HG02610 (cell line): ENCODE measurements at regions not wholly inside any gene's neighbourhood (a gene's known extent, or its start where the extent isn't known, plus 50 kb on each side); places are given as distances from the start of the nearest gene placed in this dataset.

Experiments
- ATAC-seq: cut with Tn5 transposase; IDR thresholded peaks from one replicate; pipeline ENCODE4 v1.9.1; 2021; ENCODE audit warnings: mild to moderate bottlenecking, moderate library complexity; ENCODE audit not compliant: unreplicated experiment

- ATAC-seq = no peak
Measured at GRCh38 chrX:42456176-42456700, 321.7 kb downstream of the PPP1R2C start.

GRCh38 chrX:42450228-42450627 is 327.7 kb downstream of the PPP1R2C start:
- ATAC-seq = no peak

- ATAC-seq = peak; percentile 46
Measured at GRCh38 chrX:42443267-42443666, 334.7 kb downstream of the PPP1R2C start.

- no peak for ATAC-seq
Measured at GRCh38 chrX:42442745-42443144, 335.2 kb downstream of the PPP1R2C start.

GRCh38 chrX:42437211-42437610 is 340.8 kb downstream of the PPP1R2C start:
- ATAC-seq = no peak

GRCh38 chrX:42434458-42435166 is 343.4 kb downstream of the PPP1R2C start:
- ATAC-seq = no peak

GRCh38 chrX:42432552-42432951 is 345.4 kb downstream of the PPP1R2C start:
- no peak for ATAC-seq

- no peak for ATAC-seq
Measured at GRCh38 chrX:42422961-42423360, 355.0 kb downstream of the PPP1R2C start.

GRCh38 chrX:42420426-42420825 is 357.5 kb downstream of the PPP1R2C start:
- ATAC-seq = no peak

- no peak for ATAC-seq
Measured at GRCh38 chrX:42415636-42416035, 362.3 kb downstream of the PPP1R2C start.

GRCh38 chrX:42414057-42414456 is 363.9 kb downstream of the PPP1R2C start:
- no peak for ATAC-seq

- ATAC-seq = no peak
Measured at GRCh38 chrX:42399632-42400024, 378.3 kb downstream of the PPP1R2C start.

GRCh38 chrX:42398967-42399631 is 378.9 kb downstream of the PPP1R2C start:
- no peak for ATAC-seq

GRCh38 chrX:42396136-42396535 is 381.8 kb downstream of the PPP1R2C start:
- no peak for ATAC-seq

GRCh38 chrX:42392846-42393245 is 385.1 kb downstream of the PPP1R2C start:
- no peak for ATAC-seq

- ATAC-seq = no peak
Measured at GRCh38 chrX:42386681-42387080, 391.3 kb downstream of the PPP1R2C start.

- no peak for ATAC-seq
Measured at GRCh38 chrX:42385730-42386129, 392.2 kb downstream of the PPP1R2C start.

GRCh38 chrX:42384956-42385355 is 393.0 kb downstream of the PPP1R2C start:
- no peak for ATAC-seq

- ATAC-seq = no peak
Measured at GRCh38 chrX:42378857-42379256, 399.1 kb downstream of the PPP1R2C start.

- ATAC-seq = no peak
Measured at GRCh38 chrX:42375086-42375485, 402.9 kb downstream of the PPP1R2C start.

GRCh38 chrX:42366181-42366580 is 411.8 kb downstream of the PPP1R2C start:
- ATAC-seq = no peak

GRCh38 chrX:42362219-42362618 is 415.7 kb downstream of the PPP1R2C start:
- ATAC-seq = no peak
